ENCODE measurements at regions not wholly inside any gene's neighbourhood (a gene's known extent, or its start where the extent isn't known, plus 50 kb on each side); places are given as distances from the start of the nearest gene placed in this dataset.

DNA sequence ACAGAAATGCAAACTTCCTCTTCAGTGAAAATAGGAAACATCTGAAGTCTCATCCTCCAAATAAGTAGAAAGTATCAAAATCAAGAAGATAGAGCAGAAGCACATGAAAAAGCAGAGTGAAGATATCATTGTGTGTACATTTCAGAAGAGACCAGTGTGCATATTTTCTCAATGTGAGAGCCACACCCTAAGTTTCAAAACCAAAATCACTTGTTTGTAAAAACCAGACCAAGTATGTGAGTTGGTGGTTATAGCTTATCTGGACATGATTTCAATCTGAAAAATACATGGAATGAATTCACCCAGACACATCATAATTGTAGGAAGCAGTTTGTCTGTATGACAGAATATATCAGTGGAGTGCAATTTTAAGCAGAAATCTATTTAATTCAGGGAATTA, 536.0 kb downstream of the JRKL start:
- Histone ChIP-seq H4K91ac (ENCODE audit: insufficient read length, low read depth, low read length) (no peak overlapping the region), H3K23ac (ENCODE audit: insufficient read length, low read depth, low read length) (no peak overlapping the region), H3K27ac (ENCODE audit: insufficient read length, low read depth, low read length) (no peak overlapping the region), H2BK12ac (ENCODE audit: insufficient read length, low read depth, low read length) (no peak overlapping the region), H3K9ac (ENCODE audit: extremely low read depth, insufficient read length, low read length) (no peak overlapping the region), H4K20me1 (ENCODE audit: control insufficient read depth, insufficient read depth, insufficient read length) (no peaks in the 10 kb centered on the region), H3K14ac (ENCODE audit: insufficient read depth, low read length) (no peak overlapping the region), H3K56ac (ENCODE audit: insufficient read length, low read depth, low read length) (no peak overlapping the region), H2BK5ac (ENCODE audit: insufficient read length, low read length) (no peak overlapping the region), H2BK20ac (ENCODE audit: low read depth, low read length, poor library complexity, severe bottlenecking) (no peak overlapping the region), H3K27me3 (ENCODE audit: insufficient read depth, low read length) (no peaks in the 10 kb centered on the region), H3K79me1 (ENCODE audit: insufficient read depth, low read depth, low read length, poor library complexity, severe bottlenecking) (no peaks in the 10 kb centered on the region), H3T11ph (ENCODE audit: low read length) (no peak overlapping the region), H3K4ac (ENCODE audit: low read depth, low read length) (no peak overlapping the region), H2AFZ (ENCODE audit: low read length) (no peak overlapping the region), H3K79me2 (ENCODE audit: insufficient read depth, low read length) (no peaks in the 10 kb centered on the region), H2BK120ac (ENCODE audit: low read depth, low read length, poor library complexity, severe bottlenecking) (no peak overlapping the region), H4K5ac (ENCODE audit: insufficient read length, low read depth, low read length) (no peak overlapping the region), H4K8ac (replicated peaks; ENCODE audit: insufficient read length, low read depth, low read length) (no peak overlapping the region), H3K18ac (ENCODE audit: insufficient read length, low read depth, low read length) (no peak overlapping the region), H3K4me2 (ENCODE audit: insufficient read depth, insufficient read length, low read length) (no peak overlapping the region), H3K4me1 (ENCODE audit: insufficient read depth, low read length) (no peaks in the 10 kb centered on the region), H2AK5ac (ENCODE audit: insufficient read length, low read length) (no peak overlapping the region), H2BK15ac (ENCODE audit: low read depth, low read length) (no peak overlapping the region), H3K23me2 (ENCODE audit: insufficient read length, low read depth, low read length, poor library complexity, severe bottlenecking) (no peaks in the 10 kb centered on the region), H3K9me3 (ENCODE audit: control insufficient read depth, low read depth, low read length) (no peaks in the 10 kb centered on the region)
- H3K27ac Mint-ChIP-seq, result no peak overlapping the region
- no peaks in the 10 kb centered on the region for H3K27me3 Mint-ChIP-seq (ENCODE audit: low read depth)
- TF ChIP-seq, protein P1, sequence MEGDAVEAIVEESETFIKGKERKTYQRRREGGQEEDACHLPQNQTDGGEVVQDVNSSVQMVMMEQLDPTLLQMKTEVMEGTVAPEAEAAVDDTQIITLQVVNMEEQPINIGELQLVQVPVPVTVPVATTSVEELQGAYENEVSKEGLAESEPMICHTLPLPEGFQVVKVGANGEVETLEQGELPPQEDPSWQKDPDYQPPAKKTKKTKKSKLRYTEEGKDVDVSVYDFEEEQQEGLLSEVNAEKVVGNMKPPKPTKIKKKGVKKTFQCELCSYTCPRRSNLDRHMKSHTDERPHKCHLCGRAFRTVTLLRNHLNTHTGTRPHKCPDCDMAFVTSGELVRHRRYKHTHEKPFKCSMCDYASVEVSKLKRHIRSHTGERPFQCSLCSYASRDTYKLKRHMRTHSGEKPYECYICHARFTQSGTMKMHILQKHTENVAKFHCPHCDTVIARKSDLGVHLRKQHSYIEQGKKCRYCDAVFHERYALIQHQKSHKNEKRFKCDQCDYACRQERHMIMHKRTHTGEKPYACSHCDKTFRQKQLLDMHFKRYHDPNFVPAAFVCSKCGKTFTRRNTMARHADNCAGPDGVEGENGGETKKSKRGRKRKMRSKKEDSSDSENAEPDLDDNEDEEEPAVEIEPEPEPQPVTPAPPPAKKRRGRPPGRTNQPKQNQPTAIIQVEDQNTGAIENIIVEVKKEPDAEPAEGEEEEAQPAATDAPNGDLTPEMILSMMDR (conservative IDR thresholded peaks at IDR 0.05), result no peak
- no peaks in the 10 kb centered on the region for H3K4me1 Mint-ChIP-seq
- DNase-seq, result no peak
- no peaks in the 10 kb centered on the region for H3K36me3 Mint-ChIP-seq (ENCODE audit: insufficient read depth in 1 of 3, low read depth in 3 of 3)
- H3K4me3 Mint-ChIP-seq, result no peak overlapping the region
- no peaks in the 10 kb centered on the region; a peak in 1 of 5 replicates for H3K9me3 Mint-ChIP-seq
